Left colon (tissue), 2 donors: ENCODE measurements at regions not wholly inside any gene's neighbourhood (a gene's known extent, or its start where the extent isn't known, plus 50 kb on each side); places are given as distances from the start of the nearest gene placed in this dataset.

Experiments
- ATAC-seq: fragments of 200-7000 bp; cut with Tn5 transposase; one replicate; pipeline ENCODE4 v1.9.1; 2020; ENCODE audit warnings: mild to moderate bottlenecking, moderate library complexity
- DNase-seq, 2 donors: peaks; one replicate each; pipeline ENCODE4 v3.0.0-alpha.2; 2020
- intact Hi-C, 2 donors: fragments of 100-400 bp; cut with DNase I in 1 of 2; cut with micrococcal nuclease in 1 of 2; formaldehyde crosslinking; loops; one replicate each; pipeline versions ENCODE4 v1.11.2 to v1.14.0; 2022; cut with DNase I, micrococcal nuclease
- donor health status: DM: no; HTN: no; CAD: no.
- donor health status: DM: yes; HTN: yes; CAD: no.

DNA sequence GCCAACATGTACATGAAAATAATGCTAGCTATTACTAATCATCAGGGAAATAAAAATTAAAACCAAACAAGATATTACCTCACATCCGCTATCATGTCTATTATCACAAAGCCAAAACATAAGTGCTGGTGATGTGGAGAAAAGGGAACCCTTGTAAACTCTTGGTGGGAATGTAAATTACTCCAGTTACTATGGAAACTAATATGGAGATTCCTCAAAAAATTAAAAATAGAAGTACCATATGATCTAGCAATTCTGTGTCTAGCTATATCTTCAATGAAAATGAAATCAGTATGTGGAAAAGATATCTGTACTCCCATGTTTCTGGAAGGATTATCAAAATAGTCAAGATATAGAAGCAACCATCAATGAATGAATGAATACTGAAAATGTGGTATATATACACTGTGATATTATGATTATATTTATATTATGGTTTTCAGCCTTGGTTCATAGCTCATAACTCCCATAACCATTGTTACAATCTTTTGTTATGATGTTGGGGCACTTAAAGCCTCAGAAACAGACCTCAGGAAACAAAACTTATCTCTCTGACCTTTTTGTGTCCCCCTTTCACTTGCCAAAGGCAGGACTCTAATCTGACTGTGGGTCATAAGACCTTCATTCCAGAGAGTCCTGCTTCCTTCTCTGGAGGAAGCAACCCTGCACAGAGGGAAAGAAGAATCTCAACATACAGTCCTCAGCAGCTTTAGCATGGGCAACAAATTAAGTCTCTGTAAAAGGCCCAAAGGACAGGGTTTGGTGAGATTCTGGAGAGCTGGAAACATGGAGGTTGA lies 933.2 kb downstream of the ADGRL3 start:
- DNase-seq: no peak
- intact Hi-C loops: no loop called here
- no peak for ATAC-seq

DNA sequence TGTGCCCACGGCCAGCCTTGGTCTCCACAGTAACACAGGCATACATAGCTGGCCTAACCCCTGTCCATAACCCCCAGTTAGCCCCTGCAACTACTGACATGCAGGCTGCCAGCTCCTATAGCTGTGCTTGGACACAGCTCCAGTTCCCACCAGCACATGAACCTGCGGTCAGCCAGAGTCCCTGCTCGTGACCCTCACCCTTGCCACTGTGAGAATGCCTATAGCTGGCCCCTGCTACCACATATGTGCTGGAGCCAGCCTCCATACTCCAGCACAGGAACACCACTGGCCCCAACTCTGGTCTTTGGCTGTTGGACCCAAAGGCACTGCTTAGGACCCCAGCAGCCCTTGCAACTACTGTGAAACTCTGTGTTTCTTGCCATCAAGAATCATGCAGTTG lies 930.9 kb downstream of the ADGRL3 start:
- ATAC-seq: no peak
- no peak for DNase-seq
- intact Hi-C loops: no loop called here

DNA sequence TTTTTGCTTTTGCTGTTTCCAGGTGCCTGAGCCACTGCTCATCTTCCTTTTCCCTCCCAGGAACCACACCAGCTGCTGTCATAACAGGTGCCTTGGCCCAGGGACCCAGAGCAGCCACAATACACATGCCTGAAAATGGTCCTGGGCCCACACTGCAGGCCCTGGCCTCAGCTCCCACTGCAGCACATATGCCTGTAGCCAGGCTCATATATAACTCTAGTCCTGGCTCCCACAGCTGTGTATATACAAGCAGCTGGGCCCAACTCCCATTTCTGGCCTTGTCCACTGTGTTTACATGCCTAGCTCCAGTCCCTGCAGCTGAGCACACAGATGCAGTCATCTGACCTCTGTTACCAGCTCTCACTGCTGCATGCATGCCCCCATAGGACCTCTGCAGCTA lies 930.5 kb downstream of the ADGRL3 start:
- intact Hi-C loops: no loop called here
- ATAC-seq (no peak), DNase-seq (no peak)

DNA sequence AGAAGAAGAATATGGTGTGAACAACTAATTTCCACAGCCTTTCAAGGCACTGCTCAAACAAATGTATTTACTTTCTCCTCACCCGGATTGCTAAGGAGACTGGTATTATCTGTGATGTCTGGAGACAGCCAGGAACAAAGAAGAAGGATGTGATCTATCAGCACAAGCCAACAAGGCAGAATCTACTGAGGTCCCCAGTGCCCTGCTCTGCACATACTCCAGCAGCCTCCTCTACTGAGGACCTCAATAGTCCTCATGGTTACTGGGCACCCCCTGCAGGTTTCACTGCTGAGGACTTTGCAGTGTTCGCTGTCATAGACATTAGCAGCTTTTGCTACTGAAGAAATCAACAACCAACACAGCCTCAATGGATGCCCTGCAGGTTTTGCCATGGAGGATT lies 930.1 kb downstream of the ADGRL3 start:
- ATAC-seq (no peak), DNase-seq (no peak)
- intact Hi-C loops: no loop called here
